ENCODE measurements at regions not wholly inside any gene's neighbourhood (a gene's known extent, or its start where the extent isn't known, plus 50 kb on each side); places are given as distances from the start of the nearest gene placed in this dataset.

DNA sequence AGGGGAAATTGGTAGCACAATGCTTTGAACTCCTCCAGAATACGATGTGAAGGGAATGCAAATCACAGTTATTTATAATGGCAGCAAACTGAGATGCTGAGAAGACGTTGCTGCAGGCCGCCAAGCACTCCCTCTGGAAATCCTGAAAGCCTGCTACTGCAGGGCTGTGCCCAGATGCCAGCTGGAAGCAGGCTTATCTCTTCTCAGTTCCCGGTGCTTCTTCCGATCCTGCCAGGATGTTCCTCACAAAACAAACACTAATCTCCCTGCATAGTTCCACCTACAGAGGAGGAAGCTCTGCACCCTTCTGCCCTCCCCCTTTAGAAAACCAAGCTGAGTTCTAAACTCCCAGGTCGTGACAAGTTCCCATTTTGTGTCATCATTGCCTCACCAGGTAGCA lies 201.7 kb upstream of the BCL6 start:
- Histone ChIP-seq H3K27me3 (ENCODE audit: control insufficient read depth in 1 of 2, insufficient read depth in 2 of 2, low read length in 2 of 2) (no peaks in the 10 kb centered on the region), H3K4me1 (ENCODE audit: control insufficient read depth in 1 of 2, insufficient read depth in 2 of 2, low read length in 2 of 2) (peaks cover 0 to 4% of the 10 kb centered on the region in 2 donors), H3K27ac (ENCODE audit: low read depth, low read length) (no peak overlapping the region), H3K9ac (ENCODE audit: low read depth in 1 of 2, low read length in 2 of 2) (no peak overlapping the region), H3K36me3 (ENCODE audit: control insufficient read depth in 1 of 2, insufficient read depth in 2 of 2, low read length in 2 of 2) (no peaks in the 10 kb centered on the region), H3K4me3 (ENCODE audit: low read depth in 1 of 2, low read length in 2 of 2) (no peak overlapping the region), H3K9me3 (ENCODE audit: control insufficient read depth in 1 of 2, low read length in 2 of 2) (no peaks in the 10 kb centered on the region)

DNA sequence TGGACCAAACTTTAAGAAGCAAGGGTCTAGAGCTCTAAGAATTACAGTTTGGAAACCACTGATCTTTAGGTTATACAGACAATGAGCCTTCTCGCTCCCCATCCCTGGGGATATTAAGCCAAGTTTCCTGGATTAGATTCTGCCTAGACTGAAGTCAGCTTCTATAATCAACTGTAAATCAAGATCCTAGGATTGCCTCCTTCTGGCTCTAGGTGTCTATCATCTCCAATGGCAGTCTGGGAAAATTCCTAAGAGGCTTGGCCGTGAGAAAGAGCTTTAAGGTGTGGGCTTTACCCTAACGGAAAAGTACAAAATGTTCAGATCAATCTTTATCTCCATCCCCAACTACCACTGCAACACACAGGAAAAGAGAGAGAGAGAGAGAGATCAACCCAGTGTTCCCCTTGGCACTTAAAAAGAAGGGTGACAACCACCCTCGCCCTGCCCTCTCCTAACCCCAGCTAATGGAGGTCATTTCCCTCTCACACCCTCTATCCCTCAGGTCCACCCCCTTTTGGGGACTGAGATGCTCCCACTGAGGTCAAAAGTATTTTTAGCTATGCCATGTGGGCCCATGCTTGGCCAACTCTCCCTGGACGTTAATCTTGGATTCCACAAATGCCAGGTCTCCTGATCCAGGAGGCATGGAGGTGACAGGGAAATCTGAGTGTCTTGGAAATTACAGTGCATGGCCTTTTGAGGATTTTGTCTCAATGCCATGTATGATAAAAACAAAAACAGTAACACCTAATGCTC lies 202.8 kb upstream of the BCL6 start:
- no peaks in the 10 kb centered on the region for H3K9me3 ChIP-seq (ENCODE audit: control insufficient read depth in 1 of 2, low read length in 2 of 2)
- H3K27me3 ChIP-seq (ENCODE audit: control insufficient read depth in 1 of 2, insufficient read depth in 2 of 2, low read length in 2 of 2): no peaks in the 10 kb centered on the region
- H3K4me3 ChIP-seq (ENCODE audit: low read depth in 1 of 2, low read length in 2 of 2): no peak overlapping the region
- no peaks in the 10 kb centered on the region for H3K36me3 ChIP-seq (ENCODE audit: control insufficient read depth in 1 of 2, insufficient read depth in 2 of 2, low read length in 2 of 2)
- H3K4me1 ChIP-seq (ENCODE audit: control insufficient read depth in 1 of 2, insufficient read depth in 2 of 2, low read length in 2 of 2): peaks cover 0 to 4% of the 10 kb centered on the region in 2 donors
- H3K9ac ChIP-seq (ENCODE audit: low read depth in 1 of 2, low read length in 2 of 2): no peak overlapping the region
- H3K27ac ChIP-seq (ENCODE audit: low read depth, low read length): no peak overlapping the region

DNA sequence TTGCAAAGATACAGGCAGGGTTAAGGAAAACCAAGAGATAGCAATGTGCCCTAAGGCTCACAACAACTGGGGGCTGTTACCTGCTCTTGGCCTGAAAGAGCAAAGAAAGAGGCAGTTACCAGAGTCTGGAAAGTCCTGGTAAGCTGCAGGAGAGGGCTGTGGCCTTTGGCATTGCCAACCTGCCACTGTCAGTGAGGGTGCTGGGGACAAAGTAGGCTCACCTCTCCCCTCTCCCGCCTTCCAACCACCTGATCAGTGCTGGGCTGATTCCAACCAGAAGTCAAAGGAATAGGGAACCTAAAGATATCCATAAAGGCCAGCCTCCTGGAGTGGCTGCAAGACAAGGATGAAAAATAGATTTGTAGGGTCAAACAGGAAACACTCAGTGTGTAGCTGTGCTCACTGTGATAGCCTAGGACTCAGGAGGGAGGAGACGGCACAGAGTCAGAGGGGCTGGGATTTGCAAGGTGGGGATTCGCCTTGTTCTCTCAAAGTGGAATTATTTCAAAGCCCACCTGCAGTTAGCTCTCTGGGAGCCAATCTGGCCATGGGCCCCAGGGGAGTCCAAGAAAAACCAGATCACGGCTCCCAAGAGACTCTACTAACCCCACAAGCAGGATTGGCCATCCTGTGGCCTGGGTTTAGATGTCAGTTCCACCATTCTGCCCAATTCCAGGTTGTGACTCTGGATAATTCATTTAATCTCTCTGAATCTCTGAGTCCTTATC lies 204.0 kb upstream of the BCL6 start:
- Histone ChIP-seq H3K4me3 (ENCODE audit: low read depth in 1 of 2, low read length in 2 of 2) (no peak overlapping the region), H3K27ac (ENCODE audit: low read depth, low read length) (no peak overlapping the region), H3K4me1 (ENCODE audit: control insufficient read depth in 1 of 2, insufficient read depth in 2 of 2, low read length in 2 of 2) (peaks cover 0 to 5% of the 10 kb centered on the region in 2 donors), H3K36me3 (ENCODE audit: control insufficient read depth in 1 of 2, insufficient read depth in 2 of 2, low read length in 2 of 2) (no peaks in the 10 kb centered on the region), H3K9ac (ENCODE audit: low read depth in 1 of 2, low read length in 2 of 2) (no peak overlapping the region), H3K9me3 (ENCODE audit: control insufficient read depth in 1 of 2, low read length in 2 of 2) (no peaks in the 10 kb centered on the region), H3K27me3 (ENCODE audit: control insufficient read depth in 1 of 2, insufficient read depth in 2 of 2, low read length in 2 of 2) (no peaks in the 10 kb centered on the region)

DNA sequence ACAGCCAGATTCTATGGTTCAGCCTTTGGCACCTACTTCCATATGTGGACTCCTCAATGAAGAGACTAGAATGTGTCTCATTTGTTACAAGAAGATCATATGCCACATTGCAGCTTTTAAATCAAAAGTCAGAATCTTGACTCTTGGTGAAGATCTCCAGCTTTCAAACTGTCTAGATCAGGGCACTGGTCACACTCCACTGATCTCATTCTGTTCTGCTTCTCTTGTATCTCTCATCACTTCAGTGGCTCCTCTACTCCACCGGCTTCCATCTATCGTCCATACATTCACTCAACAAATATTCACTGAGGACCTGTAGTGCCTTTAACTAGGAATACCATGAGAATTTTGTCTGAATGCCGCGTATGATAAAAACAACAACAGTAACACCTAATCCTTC lies 203.3 kb upstream of the LPP start:
- Histone ChIP-seq H3K4me1 (ENCODE audit: control insufficient read depth in 1 of 2, insufficient read depth in 2 of 2, low read length in 2 of 2) (peaks cover 10 to 18% of the 10 kb centered on the region in 2 donors), H3K27me3 (ENCODE audit: control insufficient read depth in 1 of 2, insufficient read depth in 2 of 2, low read length in 2 of 2) (no peaks in the 10 kb centered on the region), H3K27ac (ENCODE audit: low read depth, low read length) (no peak overlapping the region), H3K9me3 (ENCODE audit: control insufficient read depth in 1 of 2, low read length in 2 of 2) (no peaks in the 10 kb centered on the region), H3K36me3 (ENCODE audit: control insufficient read depth in 1 of 2, insufficient read depth in 2 of 2, low read length in 2 of 2) (no peaks in the 10 kb centered on the region), H3K9ac (ENCODE audit: low read depth in 1 of 2, low read length in 2 of 2) (no peak overlapping the region), H3K4me3 (ENCODE audit: low read depth in 1 of 2, low read length in 2 of 2) (no peak overlapping the region)

DNA sequence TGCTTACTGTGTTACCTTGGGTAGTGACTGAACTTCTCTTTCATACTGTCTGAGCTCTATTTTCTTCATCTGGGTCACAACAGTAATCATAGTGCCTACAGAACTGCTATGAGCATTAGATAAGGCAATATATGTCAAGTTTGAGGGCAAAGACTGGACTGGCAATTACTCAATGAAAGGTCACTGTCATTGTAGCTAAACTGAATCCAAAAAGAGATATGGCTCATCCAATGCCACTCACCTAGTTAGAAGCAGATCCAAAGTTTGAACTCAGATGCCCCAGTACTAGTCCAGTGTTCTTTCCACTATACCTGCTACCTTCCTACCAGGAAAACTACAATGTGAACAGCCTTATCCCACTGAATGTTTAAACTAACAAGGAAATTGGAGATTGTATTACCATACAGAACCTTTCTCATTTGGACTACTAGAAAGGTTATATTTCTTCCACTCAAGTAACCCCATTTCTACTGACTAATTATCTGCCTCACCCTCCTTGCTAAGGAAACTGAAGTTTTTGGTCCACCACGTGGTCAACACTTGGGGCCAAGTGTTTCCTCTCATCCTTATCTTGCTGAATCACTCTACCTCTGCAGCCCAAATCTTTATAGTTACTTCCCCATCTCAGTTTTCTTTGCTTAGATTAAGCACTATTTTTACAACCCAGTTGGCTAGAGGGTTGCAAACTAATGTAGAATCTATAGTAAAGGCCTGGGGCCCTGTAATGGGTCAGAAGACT lies 202.3 kb upstream of the LPP start:
- Histone ChIP-seq H3K36me3 (ENCODE audit: control insufficient read depth in 1 of 2, insufficient read depth in 2 of 2, low read length in 2 of 2) (no peaks in the 10 kb centered on the region), H3K4me1 (ENCODE audit: control insufficient read depth in 1 of 2, insufficient read depth in 2 of 2, low read length in 2 of 2) (peaks cover 12 to 20% of the 10 kb centered on the region in 2 donors), H3K27ac (ENCODE audit: low read depth, low read length) (no peak overlapping the region), H3K27me3 (ENCODE audit: control insufficient read depth in 1 of 2, insufficient read depth in 2 of 2, low read length in 2 of 2) (no peaks in the 10 kb centered on the region), H3K9me3 (ENCODE audit: control insufficient read depth in 1 of 2, low read length in 2 of 2) (no peaks in the 10 kb centered on the region), H3K4me3 (ENCODE audit: low read depth in 1 of 2, low read length in 2 of 2) (no peak overlapping the region), H3K9ac (ENCODE audit: low read depth in 1 of 2, low read length in 2 of 2) (no peak overlapping the region)

DNA sequence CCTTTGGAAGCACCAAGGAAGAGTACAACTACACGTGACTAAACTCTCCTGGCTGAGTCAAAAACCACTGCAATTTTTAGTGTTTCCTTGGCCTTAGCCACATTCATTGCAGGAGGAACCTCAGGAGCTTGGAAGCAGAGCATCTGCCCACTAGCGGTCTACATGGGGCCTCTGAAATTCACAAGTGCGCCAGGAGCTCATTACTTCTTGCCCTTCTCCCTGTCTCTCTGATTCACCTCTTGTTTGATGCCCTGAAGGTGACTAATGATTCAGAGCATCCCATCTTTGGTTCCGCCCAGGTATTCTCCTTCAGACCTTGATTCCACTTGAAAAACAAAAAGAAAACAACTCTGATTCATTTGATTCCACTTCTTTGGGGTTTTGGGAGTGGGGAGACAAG lies 201.1 kb upstream of the LPP start:
- peaks cover 12 to 24% of the 10 kb centered on the region in 2 donors for H3K4me1 ChIP-seq (ENCODE audit: control insufficient read depth in 1 of 2, insufficient read depth in 2 of 2, low read length in 2 of 2)

DNA sequence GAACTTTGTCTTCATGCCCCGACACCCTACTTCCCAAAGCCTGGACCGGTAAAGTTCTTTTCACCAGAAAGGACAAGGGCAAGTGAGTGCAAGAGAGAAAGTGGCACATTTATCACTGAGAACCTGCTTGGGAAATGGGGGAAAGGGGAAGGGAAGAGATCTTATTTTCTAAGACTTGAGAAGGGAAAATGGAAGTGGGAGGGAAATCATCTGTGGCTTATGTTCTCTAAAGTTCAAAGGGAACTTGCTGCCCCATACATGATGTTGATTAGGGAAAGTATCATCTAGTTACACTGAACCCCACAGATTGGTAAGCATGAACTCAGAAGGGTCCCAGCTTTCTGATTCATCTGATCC lies 199.5 kb upstream of the LPP start:
- no peak overlapping the region for H3K9ac ChIP-seq (ENCODE audit: low read depth in 1 of 2, low read length in 2 of 2)
- no peaks in the 10 kb centered on the region for H3K27me3 ChIP-seq (ENCODE audit: control insufficient read depth in 1 of 2, insufficient read depth in 2 of 2, low read length in 2 of 2)
- no peak overlapping the region for H3K4me3 ChIP-seq (ENCODE audit: low read depth in 1 of 2, low read length in 2 of 2)
- no peaks in the 10 kb centered on the region for H3K36me3 ChIP-seq (ENCODE audit: control insufficient read depth in 1 of 2, insufficient read depth in 2 of 2, low read length in 2 of 2)
- H3K27ac ChIP-seq (ENCODE audit: low read depth, low read length): no peak overlapping the region
- H3K9me3 ChIP-seq (ENCODE audit: control insufficient read depth in 1 of 2, low read length in 2 of 2): no peaks in the 10 kb centered on the region
- H3K4me1 ChIP-seq (ENCODE audit: control insufficient read depth in 1 of 2, insufficient read depth in 2 of 2, low read length in 2 of 2): peaks cover 12 to 24% of the 10 kb centered on the region in 2 donors

More for the DNA sequence above, 201.1 kb upstream of the LPP start:
- Histone ChIP-seq H3K9ac (ENCODE audit: low read depth in 1 of 2, low read length in 2 of 2) (no peak overlapping the region), H3K27me3 (ENCODE audit: control insufficient read depth in 1 of 2, insufficient read depth in 2 of 2, low read length in 2 of 2) (no peaks in the 10 kb centered on the region), H3K36me3 (ENCODE audit: control insufficient read depth in 1 of 2, insufficient read depth in 2 of 2, low read length in 2 of 2) (no peaks in the 10 kb centered on the region), H3K9me3 (ENCODE audit: control insufficient read depth in 1 of 2, low read length in 2 of 2) (no peaks in the 10 kb centered on the region), H3K27ac (ENCODE audit: low read depth, low read length) (no peak overlapping the region), H3K4me3 (ENCODE audit: low read depth in 1 of 2, low read length in 2 of 2) (no peak overlapping the region)

DNA sequence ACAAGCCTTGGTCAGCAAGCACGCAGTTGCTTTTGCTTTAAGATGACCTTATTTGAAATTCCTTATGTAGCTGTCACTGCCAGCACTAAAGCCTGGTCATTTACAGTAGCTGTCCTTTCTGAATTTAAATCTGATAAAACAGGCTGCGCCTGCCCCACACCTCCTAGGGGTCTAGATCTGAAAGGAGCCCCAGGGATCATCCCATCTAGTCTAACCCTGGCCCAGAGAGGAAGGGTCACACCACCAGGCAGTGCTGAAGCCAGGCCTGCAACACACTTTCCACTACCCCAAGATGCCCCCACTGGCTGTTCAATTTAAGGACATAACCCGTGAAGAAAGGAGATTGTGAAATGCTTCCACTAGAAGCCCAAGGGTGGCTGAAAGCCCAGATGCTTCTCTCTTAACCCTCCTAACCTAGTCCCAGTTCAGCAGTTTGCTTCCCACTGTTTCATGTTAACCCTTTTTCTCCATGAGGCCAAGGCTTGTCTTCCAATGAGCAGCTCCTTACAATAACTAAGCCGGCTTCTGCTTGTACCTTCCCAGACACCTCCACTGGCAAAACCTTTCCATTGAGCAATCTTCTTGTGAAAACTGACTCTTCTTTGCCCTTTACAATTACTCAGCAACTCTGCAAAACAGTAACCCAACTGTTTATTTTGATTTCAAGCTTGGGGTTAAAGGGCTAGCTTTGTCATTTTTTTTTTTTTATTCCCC lies 198.9 kb upstream of the LPP start:
- Histone ChIP-seq H3K36me3 (ENCODE audit: control insufficient read depth in 1 of 2, insufficient read depth in 2 of 2, low read length in 2 of 2) (no peaks in the 10 kb centered on the region), H3K27me3 (ENCODE audit: control insufficient read depth in 1 of 2, insufficient read depth in 2 of 2, low read length in 2 of 2) (no peaks in the 10 kb centered on the region), H3K9me3 (ENCODE audit: control insufficient read depth in 1 of 2, low read length in 2 of 2) (no peaks in the 10 kb centered on the region), H3K27ac (ENCODE audit: low read depth, low read length) (no peak overlapping the region), H3K9ac (ENCODE audit: low read depth in 1 of 2, low read length in 2 of 2) (no peak overlapping the region), H3K4me3 (ENCODE audit: low read depth in 1 of 2, low read length in 2 of 2) (no peak overlapping the region), H3K4me1 (ENCODE audit: control insufficient read depth in 1 of 2, insufficient read depth in 2 of 2, low read length in 2 of 2) (peaks cover 12 to 24% of the 10 kb centered on the region in 2 donors)

DNA sequence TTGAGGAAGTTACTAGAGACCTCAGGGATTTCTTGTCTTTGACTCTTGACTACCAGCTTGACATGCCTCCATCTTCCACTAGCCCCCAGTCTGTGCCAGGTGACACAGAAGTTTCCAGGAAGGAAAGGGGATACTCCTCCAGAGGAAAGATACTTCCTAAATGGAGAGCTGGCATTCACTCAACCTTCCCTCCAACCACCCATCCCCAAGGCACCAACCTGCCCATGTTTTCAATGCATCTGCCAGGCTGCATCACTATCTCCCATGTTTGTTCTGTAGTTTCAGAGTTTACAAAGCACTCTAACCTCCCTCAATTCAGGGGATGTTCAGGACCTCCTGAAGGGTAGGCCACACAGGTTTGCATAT lies 198.4 kb upstream of the LPP start:
- H3K36me3 ChIP-seq (ENCODE audit: control insufficient read depth in 1 of 2, insufficient read depth in 2 of 2, low read length in 2 of 2): no peaks in the 10 kb centered on the region
- H3K27me3 ChIP-seq (ENCODE audit: control insufficient read depth in 1 of 2, insufficient read depth in 2 of 2, low read length in 2 of 2): no peaks in the 10 kb centered on the region
- peaks cover 12 to 24% of the 10 kb centered on the region in 2 donors for H3K4me1 ChIP-seq (ENCODE audit: control insufficient read depth in 1 of 2, insufficient read depth in 2 of 2, low read length in 2 of 2)
- no peaks in the 10 kb centered on the region for H3K9me3 ChIP-seq (ENCODE audit: control insufficient read depth in 1 of 2, low read length in 2 of 2)
- no peak overlapping the region for H3K27ac ChIP-seq (ENCODE audit: low read depth, low read length)
- H3K4me3 ChIP-seq (ENCODE audit: low read depth in 1 of 2, low read length in 2 of 2): no peak overlapping the region
- H3K9ac ChIP-seq (ENCODE audit: low read depth in 1 of 2, low read length in 2 of 2): no peak overlapping the region
